CD8-positive, alpha-beta memory T cell (primary cell): ENCODE measurements at regions not wholly inside any gene's neighbourhood (a gene's known extent, or its start where the extent isn't known, plus 50 kb on each side); places are given as distances from the start of the nearest gene placed in this dataset.

Source experiments
- CTCF ChIA-PET: fragments of 350-600 bp; sonication (Branson Sonifier 250); formaldehyde crosslinking; loops from one replicate; lab custom pipeline; 2021; ENCODE audit warnings: antibody characterized with exemption; lab: Charles Lee
- POLR2A ChIA-PET: fragments of 350-600 bp; sonication (Branson Sonifier 250); formaldehyde crosslinking; loops from one replicate; lab custom pipeline; 2021; ENCODE audit warnings: antibody characterized with exemption; lab: Charles Lee
- DNase-seq, 5 donors: peaks; one replicate each; pipeline versions ENCODE4 v3.0.0 to v3.0.0-alpha.2; 2020 to 2022; ENCODE audit warnings: mixed read lengths in 1 of 5
- H3K27ac ChIP-seq: one replicate; pipeline ENCODE4 v1.7.0; 2013; ENCODE audit warnings: low read depth, mild to moderate bottlenecking, low read length, moderate library complexity
- H3K27me3 ChIP-seq: 2 replicates; pipeline ENCODE4 v1.7.0; 2013; ENCODE audit warnings: low read length, mild to moderate bottlenecking; ENCODE audit not compliant: insufficient read depth, poor library complexity, severe bottlenecking
- H3K36me3 ChIP-seq: 2 replicates; pipeline ENCODE4 v1.7.0; 2013; ENCODE audit warnings: mild to moderate bottlenecking, low read length, moderate library complexity; ENCODE audit not compliant: insufficient read depth
- H3K4me1 ChIP-seq: 2 replicates; pipeline ENCODE4 v1.7.0; 2013; ENCODE audit warnings: mild to moderate bottlenecking, low read length, moderate library complexity; ENCODE audit not compliant: insufficient read depth
- H3K4me3 ChIP-seq: 2 replicates; pipeline ENCODE4 v1.7.0; 2013; ENCODE audit warnings: mild to moderate bottlenecking, low read length
- H3K9me3 ChIP-seq: 2 replicates; pipeline ENCODE4 v1.7.0; 2013; ENCODE audit warnings: mild to moderate bottlenecking, low read length
- H3K27ac Mint-ChIP-seq, 8 donors: one replicate each; pipeline ENCODE4 v1.8.0; 2020 to 2021; ENCODE audit warnings: mixed read lengths in 8 of 8, mild to moderate bottlenecking in 6 of 8, inconsistent platforms in 3 of 8, moderate library complexity in 3 of 8
- H3K27me3 Mint-ChIP-seq, 2 donors: one replicate each; pipeline ENCODE4 v1.8.0; 2020 to 2021; ENCODE audit warnings: mixed read lengths in 2 of 2, mild to moderate bottlenecking in 1 of 2, moderate library complexity in 1 of 2
- H3K36me3 Mint-ChIP-seq, 3 donors: one replicate each; pipeline ENCODE4 v1.8.0; 2020 to 2021; ENCODE audit warnings: mixed read lengths in 3 of 3, inconsistent platforms in 1 of 3, mild to moderate bottlenecking in 1 of 3
- H3K4me1 Mint-ChIP-seq, 3 donors: one replicate each; pipeline ENCODE4 v1.8.0; 2020 to 2021; ENCODE audit warnings: mixed read lengths in 3 of 3, inconsistent platforms in 1 of 3, mild to moderate bottlenecking in 1 of 3
- H3K4me3 Mint-ChIP-seq, 7 donors: one replicate each; pipeline ENCODE4 v1.8.0; 2020 to 2021; ENCODE audit warnings: mixed read lengths in 7 of 7, mild to moderate bottlenecking in 6 of 7, moderate library complexity in 4 of 7, inconsistent platforms in 2 of 7
- H3K9me3 Mint-ChIP-seq, 5 donors: one replicate each; pipeline ENCODE4 v1.8.0; 2020 to 2022; ENCODE audit warnings: mixed read lengths in 5 of 5, mild to moderate bottlenecking in 3 of 5, moderate library complexity in 2 of 5, inconsistent platforms in 1 of 5

GRCh38 chr12:24099576-24099975 is 150.1 kb upstream of the SOX5 start:
- CTCF ChIA-PET, result no interaction called here
- POLR2A ChIA-PET, result no interaction called here
- no peak for DNase-seq
- H3K27me3 Mint-ChIP-seq, result peaks cover 0 to 2% of the 10 kb centered on the region in 2 donors
- no peaks in the 10 kb centered on the region for H3K4me1 ChIP-seq
- no peak overlapping the region for H3K4me3 Mint-ChIP-seq
- no peaks in the 10 kb centered on the region for H3K9me3 ChIP-seq
- H3K4me1 Mint-ChIP-seq, result no peaks in the 10 kb centered on the region
- no peak overlapping the region for H3K4me3 ChIP-seq
- H3K27me3 ChIP-seq, result no peaks in the 10 kb centered on the region
- H3K36me3 Mint-ChIP-seq, result no peaks in the 10 kb centered on the region
- H3K27ac ChIP-seq, result no peak overlapping the region
- no peaks in the 10 kb centered on the region for H3K36me3 ChIP-seq
- peaks cover 0 to 8% (median 0%) of the 10 kb centered on the region in 5 donors for H3K9me3 Mint-ChIP-seq
- no peak overlapping the region for H3K27ac Mint-ChIP-seq

DNA sequence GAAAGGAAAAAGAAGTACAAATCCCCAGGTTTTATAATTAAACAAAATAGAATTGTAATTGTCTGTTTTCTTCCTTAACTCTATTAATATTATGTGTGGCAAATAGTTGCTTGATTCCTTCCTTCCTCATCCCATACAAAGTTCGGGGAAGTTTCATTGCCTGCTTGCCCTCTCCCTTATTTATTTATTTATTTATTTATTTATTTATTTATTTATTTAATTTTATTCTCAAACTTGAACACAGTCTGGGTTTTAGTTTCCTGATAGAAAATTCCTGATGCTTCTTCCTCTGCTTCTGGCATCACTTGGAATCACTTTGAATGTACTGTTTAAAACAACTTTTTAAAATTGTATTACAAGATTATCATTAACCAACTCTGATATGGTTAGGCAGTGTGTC is 145.8 kb upstream of the SOX5 start:
- no peak for DNase-seq
- Histone ChIP-seq H3K9me3 (no peaks in the 10 kb centered on the region), H3K27ac (no peak overlapping the region), H3K4me1 (no peaks in the 10 kb centered on the region), H3K27me3 (no peaks in the 10 kb centered on the region), H3K4me3 (no peak overlapping the region), H3K36me3 (no peaks in the 10 kb centered on the region)
- no peaks in the 10 kb centered on the region for H3K27me3 Mint-ChIP-seq
- ChIA-PET CTCF (no interaction called here), POLR2A (no interaction called here)
- H3K4me3 Mint-ChIP-seq, result no peak overlapping the region
- H3K9me3 Mint-ChIP-seq, result peaks cover 0 to 11% (median 3%) of the 10 kb centered on the region in 5 donors
- H3K27ac Mint-ChIP-seq, result no peak overlapping the region
- no peaks in the 10 kb centered on the region for H3K36me3 Mint-ChIP-seq
- no peaks in the 10 kb centered on the region for H3K4me1 Mint-ChIP-seq

DNA sequence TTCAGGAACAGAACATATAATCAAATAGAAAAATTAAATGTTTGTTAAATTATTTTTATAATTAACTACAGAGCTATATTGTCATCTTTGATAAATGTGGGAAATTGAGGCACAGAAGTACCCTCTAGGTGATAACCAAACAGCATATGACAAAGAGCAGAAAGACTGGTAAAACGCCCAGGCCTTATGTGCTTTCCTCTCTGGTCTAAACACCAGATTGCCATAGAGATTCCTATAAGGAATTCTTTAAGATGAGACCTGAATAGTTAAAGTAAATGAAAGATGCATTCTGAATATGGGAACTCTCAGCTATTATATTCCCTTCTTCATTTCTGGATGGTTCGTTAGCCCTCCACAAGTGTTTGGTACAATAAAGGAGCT is 140.0 kb upstream of the SOX5 start:
- Mint-ChIP-seq H3K4me1 (no peaks in the 10 kb centered on the region), H3K4me3 (no peak overlapping the region), H3K36me3 (no peaks in the 10 kb centered on the region), H3K27ac (no peak overlapping the region), H3K9me3 (peaks cover 0 to 4% (median 2%) of the 10 kb centered on the region in 5 donors), H3K27me3 (no peaks in the 10 kb centered on the region)
- POLR2A ChIA-PET, result no interaction called here
- Histone ChIP-seq H3K27me3 (no peaks in the 10 kb centered on the region), H3K27ac (no peak overlapping the region), H3K4me1 (no peaks in the 10 kb centered on the region), H3K9me3 (no peaks in the 10 kb centered on the region), H3K4me3 (no peak overlapping the region), H3K36me3 (no peaks in the 10 kb centered on the region)
- CTCF ChIA-PET, result no interaction called here
- no peak for DNase-seq

- Mint-ChIP-seq H3K4me3 (no peak overlapping the region), H3K36me3 (no peaks in the 10 kb centered on the region)
- CTCF ChIA-PET, result no interaction called here
These were observed 139.5 kb upstream of the SOX5 start for GRCh38 chr12:24088751-24089509.

DNA sequence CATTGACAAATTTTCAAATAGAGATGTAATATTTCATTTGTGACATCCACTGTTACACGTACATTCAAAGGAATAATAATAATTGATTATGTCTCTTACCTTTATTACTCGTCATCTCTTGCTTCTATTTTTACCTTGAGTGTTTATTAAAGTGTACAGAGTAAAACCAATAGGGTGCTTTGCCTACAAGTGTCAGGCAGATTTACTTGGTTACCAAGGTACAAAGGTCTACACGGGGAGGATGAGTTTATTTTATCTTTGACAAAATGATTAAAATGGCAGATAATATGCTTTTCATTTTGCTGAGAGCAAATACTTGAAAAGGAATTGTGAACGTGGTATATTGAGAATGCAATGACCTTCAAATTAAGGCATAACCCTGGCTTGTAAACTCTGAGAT is 137.8 kb upstream of the SOX5 start:
- Histone ChIP-seq H3K27ac (no peak overlapping the region), H3K27me3 (no peaks in the 10 kb centered on the region), H3K9me3 (no peaks in the 10 kb centered on the region), H3K4me3 (no peak overlapping the region), H3K4me1 (no peaks in the 10 kb centered on the region), H3K36me3 (no peaks in the 10 kb centered on the region)
- Mint-ChIP-seq H3K36me3 (no peaks in the 10 kb centered on the region), H3K9me3 (peaks cover 0 to 4% (median 0%) of the 10 kb centered on the region in 5 donors), H3K4me3 (no peak overlapping the region), H3K27me3 (no peaks in the 10 kb centered on the region), H3K4me1 (no peaks in the 10 kb centered on the region), H3K27ac (no peak overlapping the region)
- DNase-seq, result no peak
- ChIA-PET POLR2A (no interaction called here), CTCF (no interaction called here)

More at GRCh38 chr12:24088751-24089509, 139.5 kb upstream of the SOX5 start:
- Mint-ChIP-seq H3K4me1 (no peaks in the 10 kb centered on the region), H3K27me3 (no peaks in the 10 kb centered on the region), H3K27ac (no peak overlapping the region), H3K9me3 (peaks cover 0 to 4% (median 2%) of the 10 kb centered on the region in 5 donors)
- no peak for DNase-seq
- Histone ChIP-seq H3K4me3 (no peak overlapping the region), H3K4me1 (no peaks in the 10 kb centered on the region), H3K27me3 (no peaks in the 10 kb centered on the region), H3K27ac (no peak overlapping the region), H3K36me3 (no peaks in the 10 kb centered on the region), H3K9me3 (no peaks in the 10 kb centered on the region)
- POLR2A ChIA-PET, result no interaction called here

DNA sequence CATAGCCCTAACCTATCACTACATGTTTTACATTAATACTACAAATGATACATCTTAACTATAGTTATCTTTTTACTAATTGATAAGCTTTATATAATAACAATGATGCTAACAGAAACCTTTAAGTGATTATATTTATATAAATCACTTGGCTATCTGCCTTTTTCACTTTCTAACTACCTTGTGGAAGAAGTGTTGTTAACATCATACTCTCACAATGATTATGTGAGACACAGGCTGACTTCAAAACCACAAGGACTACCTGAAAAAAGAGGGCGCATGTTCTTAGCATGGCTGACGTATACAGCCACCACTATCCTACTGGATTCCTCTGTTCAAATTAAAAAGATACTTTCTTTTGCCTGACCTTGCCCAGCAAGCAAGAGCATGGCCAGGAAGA is 135.3 kb upstream of the SOX5 start:
- H3K9me3 ChIP-seq, result no peaks in the 10 kb centered on the region
- no peaks in the 10 kb centered on the region for H3K27me3 ChIP-seq
- ChIA-PET POLR2A (no interaction called here), CTCF (no interaction called here)
- DNase-seq, result no peak
- no peak overlapping the region for H3K27ac ChIP-seq
- H3K36me3 Mint-ChIP-seq, result no peaks in the 10 kb centered on the region
- H3K4me3 ChIP-seq, result no peak overlapping the region
- H3K27ac Mint-ChIP-seq, result no peak overlapping the region
- H3K27me3 Mint-ChIP-seq, result no peaks in the 10 kb centered on the region
- peaks cover 0 to 2% (median 0%) of the 10 kb centered on the region in 5 donors for H3K9me3 Mint-ChIP-seq
- H3K4me3 Mint-ChIP-seq, result no peak overlapping the region
- no peaks in the 10 kb centered on the region for H3K4me1 ChIP-seq
- H3K4me1 Mint-ChIP-seq, result no peaks in the 10 kb centered on the region
- H3K36me3 ChIP-seq, result no peaks in the 10 kb centered on the region

DNA sequence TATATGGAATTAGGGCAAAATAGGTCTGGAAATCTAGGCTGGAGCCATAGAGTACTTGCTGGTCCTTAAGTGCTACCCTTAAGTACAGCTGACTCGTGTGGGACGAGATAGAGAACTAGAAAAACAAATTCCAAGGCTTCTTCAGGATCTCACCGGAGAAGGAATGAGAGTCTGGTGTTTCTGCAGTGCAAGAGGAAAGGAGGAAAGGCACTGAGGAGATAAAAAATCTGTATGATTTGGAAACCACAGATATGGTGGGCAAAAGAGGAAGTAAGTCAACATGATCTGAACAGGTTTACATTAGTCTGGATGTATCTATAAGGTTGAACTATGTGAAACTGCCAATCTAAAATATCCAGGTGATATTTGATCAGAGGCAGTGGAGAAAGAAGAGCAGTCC is 134.4 kb upstream of the SOX5 start:
- H3K27me3 Mint-ChIP-seq, result no peaks in the 10 kb centered on the region
- H3K27me3 ChIP-seq, result no peaks in the 10 kb centered on the region
- H3K9me3 Mint-ChIP-seq, result peaks cover 0 to 2% (median 0%) of the 10 kb centered on the region in 5 donors
- H3K27ac ChIP-seq, result no peak overlapping the region
- H3K9me3 ChIP-seq, result no peaks in the 10 kb centered on the region
- H3K4me1 ChIP-seq, result no peaks in the 10 kb centered on the region
- H3K4me3 ChIP-seq, result no peak overlapping the region
- no peaks in the 10 kb centered on the region for H3K36me3 Mint-ChIP-seq
- DNase-seq, result no peak
- no peaks in the 10 kb centered on the region for H3K36me3 ChIP-seq
- ChIA-PET CTCF (no interaction called here), POLR2A (no interaction called here)
- no peaks in the 10 kb centered on the region for H3K4me1 Mint-ChIP-seq
- no peak overlapping the region for H3K27ac Mint-ChIP-seq
- H3K4me3 Mint-ChIP-seq, result no peak overlapping the region

DNA sequence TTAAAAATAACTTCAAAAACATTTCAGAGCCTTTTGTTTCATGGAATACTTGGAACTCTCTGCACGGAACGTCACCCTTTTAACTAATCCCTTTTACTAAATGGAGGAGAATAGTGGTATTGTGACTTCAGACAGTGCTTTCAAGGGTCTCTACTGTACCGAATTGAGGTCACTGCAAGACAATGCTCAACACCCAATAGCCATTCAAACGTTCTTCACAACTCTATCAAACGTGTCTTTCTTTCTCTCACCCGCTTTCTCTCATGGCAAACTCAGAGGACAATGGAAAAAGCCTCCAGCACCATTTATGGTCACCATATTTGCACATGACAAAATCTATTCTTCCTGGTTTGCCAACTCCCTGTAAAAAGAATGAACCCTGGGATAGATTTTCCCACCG is 132.1 kb upstream of the SOX5 start:
- no peak overlapping the region for H3K27ac Mint-ChIP-seq

More for the DNA sequence above, 132.1 kb upstream of the SOX5 start:
- H3K27ac ChIP-seq, result no peak overlapping the region
- no peaks in the 10 kb centered on the region for H3K27me3 ChIP-seq
- no peaks in the 10 kb centered on the region for H3K4me1 ChIP-seq
- no peaks in the 10 kb centered on the region for H3K27me3 Mint-ChIP-seq
- H3K4me3 ChIP-seq, result no peak overlapping the region
- DNase-seq, result no peak
- no peaks in the 10 kb centered on the region for H3K9me3 ChIP-seq
- H3K4me3 Mint-ChIP-seq, result no peak overlapping the region
- no peaks in the 10 kb centered on the region for H3K36me3 ChIP-seq
- no peaks in the 10 kb centered on the region for H3K36me3 Mint-ChIP-seq
- H3K9me3 Mint-ChIP-seq, result peaks cover 0 to 3% (median 0%) of the 10 kb centered on the region in 5 donors
- ChIA-PET CTCF (no interaction called here), POLR2A (no interaction called here)
- H3K4me1 Mint-ChIP-seq, result no peaks in the 10 kb centered on the region
